ENCODE measurements at regions not wholly inside any gene's neighbourhood (a gene's known extent, or its start where the extent isn't known, plus 50 kb on each side); places are given as distances from the start of the nearest gene placed in this dataset.

- no peak for DNase-seq (ENCODE audit: low spot score)
Observed at GRCh38 chr11:70848243-70848750, 404.1 kb downstream of the SHANK2 start.

GRCh38 chr11:70849031-70849430 lies 403.3 kb downstream of the SHANK2 start:
- DNase-seq (ENCODE audit: low spot score): no peak

GRCh38 chr11:70851308-70851707 lies 401.1 kb downstream of the SHANK2 start:
- no peak for DNase-seq (ENCODE audit: low spot score)

GRCh38 chr11:70851907-70852306 lies 400.5 kb downstream of the SHANK2 start:
- DNase-seq (ENCODE audit: low spot score): no peak

GRCh38 chr11:70853068-70853769 lies 399.2 kb downstream of the SHANK2 start:
- DNase-seq (ENCODE audit: low spot score): no peak

GRCh38 chr11:70853770-70854108 lies 398.6 kb downstream of the SHANK2 start:
- DNase-seq (ENCODE audit: low spot score): no peak

- no peak for DNase-seq (ENCODE audit: low spot score)
Observed at GRCh38 chr11:70854201-70854600, 398.2 kb downstream of the SHANK2 start.

GRCh38 chr11:70854901-70855556 lies 397.3 kb downstream of the SHANK2 start:
- DNase-seq (ENCODE audit: low spot score): no peak

GRCh38 chr11:70857894-70858293 lies 394.5 kb downstream of the SHANK2 start:
- DNase-seq (ENCODE audit: low spot score): no peak

GRCh38 chr11:70859180-70859579 lies 393.2 kb downstream of the SHANK2 start:
- no peak for DNase-seq (ENCODE audit: low spot score)

GRCh38 chr11:70860888-70861287 lies 391.5 kb downstream of the SHANK2 start:
- no peak for DNase-seq (ENCODE audit: low spot score)

GRCh38 chr11:70861559-70861958 lies 390.8 kb downstream of the SHANK2 start:
- DNase-seq (ENCODE audit: low spot score): no peak

- DNase-seq (ENCODE audit: low spot score): no peak
Observed at GRCh38 chr11:70862093-70862492, 390.3 kb downstream of the SHANK2 start.

GRCh38 chr11:70863186-70863585 lies 389.2 kb downstream of the SHANK2 start:
- no peak for DNase-seq (ENCODE audit: low spot score)

GRCh38 chr11:70863993-70864392 lies 388.4 kb downstream of the SHANK2 start:
- no peak for DNase-seq (ENCODE audit: low spot score)

GRCh38 chr11:70865356-70865755 lies 387.0 kb downstream of the SHANK2 start:
- DNase-seq (ENCODE audit: low spot score): no peak

GRCh38 chr11:70866834-70867233 lies 385.5 kb downstream of the SHANK2 start:
- no peak for DNase-seq (ENCODE audit: low spot score)

- no peak for DNase-seq (ENCODE audit: low spot score)
Observed at GRCh38 chr11:70867281-70868047, 384.9 kb downstream of the SHANK2 start.

GRCh38 chr11:70868341-70868885 lies 384.0 kb downstream of the SHANK2 start:
- DNase-seq (ENCODE audit: low spot score): no peak

GRCh38 chr11:70869054-70869453 lies 383.3 kb downstream of the SHANK2 start:
- no peak for DNase-seq (ENCODE audit: low spot score)

- DNase-seq (ENCODE audit: low spot score): no peak
Observed at GRCh38 chr11:70871881-70872280, 380.5 kb downstream of the SHANK2 start.

GRCh38 chr11:70872299-70872698 lies 380.1 kb downstream of the SHANK2 start:
- no peak for DNase-seq (ENCODE audit: low spot score)

Data from CD4-positive, alpha-beta T cell treated with Interleukin-6 at 100 ng/mL for 8 hours (primary cell).